Suprapubic skin (tissue), 4 donors: ENCODE measurements at regions not wholly inside any gene's neighbourhood (a gene's known extent, or its start where the extent isn't known, plus 50 kb on each side); places are given as distances from the start of the nearest gene placed in this dataset.

Experiments used
- CTCF ChIP-seq, 2 donors: fragments of 200-600 bp in 1 of 2; fragments of 450-650 bp in 1 of 2; sonication (generic) in 1 of 2; IDR thresholded peaks; one replicate each; pipeline ENCODE4 v1.5.1; 2016 to 2019; ENCODE audit warnings: antibody characterized with exemption in 2 of 2, mild to moderate bottlenecking in 1 of 2, moderate library complexity in 1 of 2
- EP300 ChIP-seq: sonication (generic); formaldehyde crosslinking; IDR thresholded peaks from one replicate; pipeline ENCODE4 v1.6.1; 2017; ENCODE audit warnings: antibody characterized with exemption
- POLR2A ChIP-seq, 2 donors: fragments of 450-650 bp; IDR thresholded peaks; one replicate each; pipeline ENCODE4 v1.6.1; 2017; ENCODE audit warnings: antibody characterized with exemption in 2 of 2, mild to moderate bottlenecking in 2 of 2, moderate library complexity in 2 of 2
- POLR2AphosphoS5 ChIP-seq, 3 donors: sonication (generic); formaldehyde crosslinking; IDR thresholded peaks; one replicate each; pipeline ENCODE4 v1.6.1; 2017; ENCODE audit warnings: antibody characterized with exemption in 3 of 3

DNA sequence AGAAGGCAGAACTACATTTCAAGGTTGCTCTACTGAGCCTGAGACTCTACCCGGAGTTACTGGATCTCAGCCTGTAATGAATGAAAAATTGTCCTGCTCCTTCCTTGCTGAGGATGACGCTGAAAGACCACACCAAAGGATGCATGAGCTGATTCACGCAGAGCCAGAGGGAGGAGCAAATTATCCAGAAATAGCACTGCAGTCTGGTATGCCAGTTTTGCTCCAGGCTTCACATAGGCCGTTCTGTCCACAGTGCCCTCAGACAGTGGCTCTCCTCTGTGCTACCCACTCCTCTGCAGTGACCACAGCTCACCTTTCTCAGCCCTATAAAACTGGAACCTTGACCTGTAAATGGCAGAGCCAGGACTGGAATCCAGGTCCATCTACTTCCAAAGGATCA lies 79.3 kb upstream of the GALNT18 start:
- TF ChIP-seq POLR2AphosphoS5 (IDR thresholded peaks at IDR 0.05) (no peak), CTCF (IDR thresholded peaks at IDR 0.05) (no peak), POLR2A (IDR thresholded peaks at IDR 0.05) (no peak), EP300 (no peak)
